H9 (cell line): ENCODE measurements at regions not wholly inside any gene's neighbourhood (a gene's known extent, or its start where the extent isn't known, plus 50 kb on each side); places are given as distances from the start of the nearest gene placed in this dataset.

Experiments
- DNase-seq: peaks from one replicate; pipeline ENCODE4 v3.0.0-alpha.2; 2017
- H2AFZ ChIP-seq: one replicate; pipeline ENCODE4 v1.6.1; 2013; ENCODE audit warnings: mild to moderate bottlenecking, low read length, control low read depth, moderate library complexity
- H2AK5ac ChIP-seq: 2 replicates; pipeline ENCODE4 v1.6.1; 2013; ENCODE audit warnings: low read length, control low read depth, mixed read lengths; ENCODE audit not compliant: insufficient read length
- H2BK120ac ChIP-seq: one replicate; pipeline ENCODE4 v1.6.1; 2013; ENCODE audit warnings: low read depth, mild to moderate bottlenecking, low read length, control low read depth, inconsistent platforms; ENCODE audit not compliant: poor library complexity, severe bottlenecking
- H2BK12ac ChIP-seq: 2 replicates; pipeline ENCODE4 v1.6.1; 2013; ENCODE audit warnings: low read length, control low read depth, mixed read lengths, low read depth; ENCODE audit not compliant: insufficient read length
- H2BK15ac ChIP-seq: 2 replicates; pipeline ENCODE4 v1.6.1; 2013; ENCODE audit warnings: low read depth, low read length, control low read depth
- H2BK20ac ChIP-seq: one replicate; pipeline ENCODE4 v1.6.1; 2013; ENCODE audit warnings: low read depth, mild to moderate bottlenecking, low read length, control low read depth, inconsistent platforms; ENCODE audit not compliant: poor library complexity, severe bottlenecking
- H2BK5ac ChIP-seq: 2 replicates; pipeline ENCODE4 v1.6.1; 2013; ENCODE audit warnings: low read length, control low read depth, mixed read lengths; ENCODE audit not compliant: insufficient read length
- H3K14ac ChIP-seq: 2 replicates; pipeline ENCODE4 v1.6.1; 2013; ENCODE audit warnings: low read length, control low read depth; ENCODE audit not compliant: insufficient read depth
- H3K18ac ChIP-seq: 2 replicates; pipeline ENCODE4 v1.6.1; 2013; ENCODE audit warnings: low read depth, mild to moderate bottlenecking, mixed read lengths, low read length, control low read depth; ENCODE audit not compliant: insufficient read length
- H3K23ac ChIP-seq: 2 replicates; pipeline ENCODE4 v1.6.1; 2013; ENCODE audit warnings: low read length, control low read depth, mixed read lengths, low read depth; ENCODE audit not compliant: insufficient read length
- H3K23me2 ChIP-seq: 2 replicates; pipeline ENCODE4 v1.6.1; 2013; ENCODE audit warnings: low read depth, mild to moderate bottlenecking, mixed read lengths, low read length, control low read depth; ENCODE audit not compliant: insufficient read length, poor library complexity, severe bottlenecking
- H3K27ac ChIP-seq: 2 replicates; pipeline ENCODE4 v1.5.1; 2013; ENCODE audit warnings: low read length, control low read depth, mixed read lengths, low read depth; ENCODE audit not compliant: insufficient read length
- H3K27me3 ChIP-seq: 2 replicates; pipeline ENCODE4 v1.6.1; 2013; ENCODE audit warnings: low read length, control low read depth, inconsistent platforms; ENCODE audit not compliant: insufficient read depth
- H3K4ac ChIP-seq: 2 replicates; pipeline ENCODE4 v1.6.1; 2013; ENCODE audit warnings: low read depth, mild to moderate bottlenecking, control low read depth, inconsistent platforms, low read length, moderate library complexity
- H3K4me1 ChIP-seq: 2 replicates; pipeline ENCODE4 v1.6.1; 2013; ENCODE audit warnings: low read length, control low read depth, inconsistent platforms; ENCODE audit not compliant: insufficient read depth
- H3K4me2 ChIP-seq: 2 replicates; pipeline ENCODE4 v1.6.1; 2013; ENCODE audit warnings: low read length, control low read depth, mixed read lengths; ENCODE audit not compliant: insufficient read length, insufficient read depth
- H3K56ac ChIP-seq: 2 replicates; pipeline ENCODE4 v1.6.1; 2013; ENCODE audit warnings: low read depth, mild to moderate bottlenecking, mixed read lengths, low read length, control low read depth; ENCODE audit not compliant: insufficient read length
- H3K79me1 ChIP-seq: 2 replicates; pipeline ENCODE4 v1.6.1; 2013; ENCODE audit warnings: low read depth, mild to moderate bottlenecking, moderate library complexity, low read length, control low read depth, inconsistent platforms; ENCODE audit not compliant: insufficient read depth, poor library complexity, severe bottlenecking
- H3K79me2 ChIP-seq: 2 replicates; pipeline ENCODE4 v1.6.1; 2013; ENCODE audit warnings: low read length, control low read depth, inconsistent platforms; ENCODE audit not compliant: insufficient read depth
- H3K9ac ChIP-seq: 2 replicates; pipeline ENCODE4 v1.6.1; 2013; ENCODE audit warnings: low read length, control low read depth, mixed read lengths; ENCODE audit not compliant: insufficient read length; ENCODE audit errors: extremely low read depth
- H3K9me3 ChIP-seq: one replicate; pipeline ENCODE4 v1.6.1; 2013; ENCODE audit warnings: low read depth, low read length, inconsistent platforms; ENCODE audit not compliant: control insufficient read depth
- H3T11ph ChIP-seq: one replicate; pipeline ENCODE4 v1.6.1; 2013; ENCODE audit warnings: mild to moderate bottlenecking, low read length, control low read depth, inconsistent platforms
- H4K20me1 ChIP-seq: one replicate; pipeline ENCODE4 v1.6.1; 2013; ENCODE audit not compliant: control insufficient read depth, insufficient read length, insufficient read depth
- H4K5ac ChIP-seq: 2 replicates; pipeline ENCODE4 v1.6.1; 2013; ENCODE audit warnings: low read depth, mild to moderate bottlenecking, mixed read lengths, low read length, control low read depth; ENCODE audit not compliant: insufficient read length
- H4K8ac ChIP-seq: replicated peaks from 2 replicates; pipeline ENCODE4 v1.6.1; 2013; ENCODE audit warnings: low read length, control low read depth, mixed read lengths, low read depth; ENCODE audit not compliant: insufficient read length
- H4K91ac ChIP-seq: 2 replicates; pipeline ENCODE4 v1.6.1; 2013; ENCODE audit warnings: low read depth, mild to moderate bottlenecking, moderate library complexity, mixed read lengths, low read length, control low read depth; ENCODE audit not compliant: insufficient read length
- H3K27ac Mint-ChIP-seq, 3 experiments: 2 replicates in 2 of 3; 3 replicates in 1 of 3; pipeline ENCODE4 v1.8.0; 2020 to 2021; ENCODE audit warnings: mixed read lengths in 3 of 3, mild to moderate bottlenecking in 1 of 3, moderate library complexity in 1 of 3
- H3K27me3 Mint-ChIP-seq: 2 replicates; pipeline ENCODE4 v1.8.0; 2021; ENCODE audit warnings: low read depth, mild to moderate bottlenecking, moderate library complexity, mixed read lengths
- H3K36me3 Mint-ChIP-seq, 3 experiments: 2 replicates in 2 of 3; 3 replicates in 1 of 3; pipeline ENCODE4 v1.8.0; 2020 to 2021; ENCODE audit warnings: low read depth in 3 of 3, mixed read lengths in 3 of 3; ENCODE audit not compliant: insufficient read depth in 1 of 3
- H3K4me1 Mint-ChIP-seq, 2 experiments: 2 replicates each; pipeline ENCODE4 v1.8.0; 2020; ENCODE audit warnings: mixed read lengths in 2 of 2
- H3K4me3 Mint-ChIP-seq, 2 experiments: 2 replicates in 1 of 2; 3 replicates in 1 of 2; pipeline ENCODE4 v1.8.0; 2020 to 2021; ENCODE audit warnings: mild to moderate bottlenecking in 2 of 2, mixed read lengths in 2 of 2, moderate library complexity in 1 of 2
- H3K9me3 Mint-ChIP-seq, 2 experiments: 2 replicates in 1 of 2; 3 replicates in 1 of 2; pipeline ENCODE4 v1.8.0; 2020; ENCODE audit warnings: mild to moderate bottlenecking in 2 of 2, mixed read lengths in 2 of 2, moderate library complexity in 1 of 2
- CTCF ChIP-seq: fragments of 200-600 bp; sonication (generic); conservative IDR thresholded peaks from 3 replicates; pipeline ENCODE4 v1.8.0; 2021; ENCODE audit warnings: antibody characterized with exemption, mild to moderate bottlenecking
- WGBS: extraction: QIAGEN DNeasy Blood & Tissue Kit; methylation state at CpG from one replicate; pipeline ENCODE4 v1.1.7; 2013; ENCODE audit warnings: missing lambda C conversion rate, low lambda C conversion rate, mixed read lengths; ENCODE audit not compliant: insufficient read length; ENCODE audit errors: extremely low coverage; 5-methylcytosine and 5-hydroxymethylcytosine counted together

GRCh38 chr5:89956838-89957237 lies 452.7 kb downstream of the CETN3 start:
- no peaks in the 10 kb centered on the region for H3K79me1 ChIP-seq
- no peak overlapping the region for H3K56ac ChIP-seq
- no peak overlapping the region for H2BK120ac ChIP-seq
- no peak for DNase-seq
- no peak overlapping the region for H2AFZ ChIP-seq
- no peak overlapping the region for H3K27ac ChIP-seq
- no CpG with 5 or more reads among the region's 1 CpG for WGBS
- Mint-ChIP-seq H3K9me3 (no peaks in the 10 kb centered on the region), H3K27ac (no peak overlapping the region), H3K4me1 (peaks cover 2 to 4% of the 10 kb centered on the region in 2 experiments; a peak in 3 of 4 replicates), H3K4me3 (no peak overlapping the region), H3K27me3 (no peaks in the 10 kb centered on the region), H3K36me3 (no peaks in the 10 kb centered on the region)
- H2BK5ac ChIP-seq, result no peak overlapping the region
- no peak overlapping the region for H3K23ac ChIP-seq
- H2BK15ac ChIP-seq, result no peak overlapping the region
- H3K18ac ChIP-seq, result no peak overlapping the region
- H3K4me1 ChIP-seq, result no peaks in the 10 kb centered on the region
- H3K23me2 ChIP-seq, result no peaks in the 10 kb centered on the region
- no peak overlapping the region for H2BK20ac ChIP-seq
- no peak overlapping the region for H2BK12ac ChIP-seq
- TF ChIP-seq CTCF, result no peak
- H3K4me2 ChIP-seq, result no peak overlapping the region
- no peak overlapping the region for H4K5ac ChIP-seq
- no peaks in the 10 kb centered on the region for H3K9me3 ChIP-seq
- H4K20me1 ChIP-seq, result no peaks in the 10 kb centered on the region
- H3K27me3 ChIP-seq, result no peaks in the 10 kb centered on the region
- no peak overlapping the region for H3K14ac ChIP-seq
- no peak overlapping the region for H2AK5ac ChIP-seq
- H4K91ac ChIP-seq, result no peak overlapping the region
- no peak overlapping the region for H3K9ac ChIP-seq
- H4K8ac ChIP-seq, result no peak overlapping the region
- H3K4ac ChIP-seq, result no peak overlapping the region
- H3K79me2 ChIP-seq, result no peaks in the 10 kb centered on the region
- H3T11ph ChIP-seq, result no peak overlapping the region
